HG02981 (cell line): ENCODE measurements at regions not wholly inside any gene's neighbourhood (a gene's known extent, or its start where the extent isn't known, plus 50 kb on each side); places are given as distances from the start of the nearest gene placed in this dataset.
"Not testable (repeated sequence)": the region's sequence is repeated elsewhere in the genome, so short reads cannot be mapped to it uniquely, and the experiment has no call there.

Source experiments
- ATAC-seq: cut with Tn5 transposase; IDR thresholded peaks from one replicate; pipeline ENCODE4 v1.9.1; 2021; ENCODE audit warnings: mild to moderate bottlenecking, moderate library complexity; ENCODE audit not compliant: unreplicated experiment

- not testable (repeated sequence) for ATAC-seq
Observed at GRCh38 chr16:88225640-88226230, 157.0 kb upstream of the ZNF469 start.

- ATAC-seq: not testable (repeated sequence)
Observed at GRCh38 chr16:88226302-88226701, 156.5 kb upstream of the ZNF469 start.

- ATAC-seq: not testable (repeated sequence)
Observed at GRCh38 chr16:88227026-88227721, 155.6 kb upstream of the ZNF469 start.

- not testable (repeated sequence) for ATAC-seq
Observed at GRCh38 chr16:88227722-88228482, 154.9 kb upstream of the ZNF469 start.

- ATAC-seq: not testable (repeated sequence)
Observed at GRCh38 chr16:88228751-88229150, 154.0 kb upstream of the ZNF469 start.

GRCh38 chr16:88229710-88230109 lies 153.0 kb upstream of the ZNF469 start:
- ATAC-seq: not testable (repeated sequence)

GRCh38 chr16:88230276-88230966 lies 152.3 kb upstream of the ZNF469 start:
- not testable (repeated sequence) for ATAC-seq

GRCh38 chr16:88230967-88231615 lies 151.7 kb upstream of the ZNF469 start:
- not testable (repeated sequence) for ATAC-seq

GRCh38 chr16:88231839-88232238 lies 150.9 kb upstream of the ZNF469 start:
- ATAC-seq: not testable (repeated sequence)

- ATAC-seq: not testable (repeated sequence)
Observed at GRCh38 chr16:88232401-88233258, 150.1 kb upstream of the ZNF469 start.

GRCh38 chr16:88233621-88234420 lies 148.9 kb upstream of the ZNF469 start:
- not testable (repeated sequence) for ATAC-seq

- not testable (repeated sequence) for ATAC-seq
Observed at GRCh38 chr16:88234421-88235271, 148.1 kb upstream of the ZNF469 start.

GRCh38 chr16:88235691-88236090 lies 147.1 kb upstream of the ZNF469 start:
- ATAC-seq: not testable (repeated sequence)

- ATAC-seq: not testable (repeated sequence)
Observed at GRCh38 chr16:88236229-88236628, 146.5 kb upstream of the ZNF469 start.

- ATAC-seq: not testable (repeated sequence)
Observed at GRCh38 chr16:88237314-88237713, 145.4 kb upstream of the ZNF469 start.

GRCh38 chr16:88237761-88238415 lies 144.9 kb upstream of the ZNF469 start:
- ATAC-seq: not testable (repeated sequence)

GRCh38 chr16:88238732-88239274 lies 144.0 kb upstream of the ZNF469 start:
- ATAC-seq: not testable (repeated sequence)
